H7 (cell line): ENCODE measurements at regions not wholly inside any gene's neighbourhood (a gene's known extent, or its start where the extent isn't known, plus 50 kb on each side); places are given as distances from the start of the nearest gene placed in this dataset.
A peak's percentile ranks its signal among the peaks of the same experiment; 100 is the strongest.
"Not testable (repeated sequence)": the region's sequence is repeated elsewhere in the genome, so short reads cannot be mapped to it uniquely, and the experiment has no call there.

Experiments used
- DNase-seq: peaks from one replicate; pipeline ENCODE4 v3.0.0; 2012
- H3K27me3 ChIP-seq: 2 replicates; pipeline ENCODE4 v1.6.0; 2011; ENCODE audit warnings: mild to moderate bottlenecking, low read length; ENCODE audit not compliant: control insufficient read depth, insufficient read depth
- H3K36me3 ChIP-seq: replicated peaks from 2 replicates; pipeline ENCODE4 v1.5.1; 2011; ENCODE audit warnings: low read length; ENCODE audit not compliant: control insufficient read depth, insufficient read depth
- H3K4me3 ChIP-seq: 2 replicates; pipeline ENCODE4 v1.5.1; 2011; ENCODE audit warnings: low read depth, mild to moderate bottlenecking, control low read depth, low read length, moderate library complexity; ENCODE audit not compliant: insufficient read depth

DNA sequence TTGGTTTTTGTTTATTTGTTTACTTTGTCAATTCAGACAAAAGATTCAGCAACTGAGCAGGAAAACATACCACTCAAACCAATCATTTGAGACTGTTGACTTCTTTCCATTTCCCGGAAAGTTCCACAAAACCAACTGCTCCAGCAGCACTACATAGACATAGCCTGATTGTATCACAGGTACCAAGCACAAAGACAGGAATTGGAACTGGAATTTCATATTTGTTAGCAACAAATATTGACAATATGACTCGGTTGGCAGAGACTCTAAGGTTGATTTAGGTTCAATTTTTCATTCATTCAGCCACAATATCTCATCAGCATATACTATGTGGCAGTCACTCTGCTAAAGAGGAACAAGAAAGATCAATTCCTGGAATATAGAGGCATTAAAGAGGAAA lies 364.0 kb downstream of the ZIC3 start:
- no peaks in the 10 kb centered on the region for H3K36me3 ChIP-seq
- DNase-seq = no peak
- no peak overlapping the region for H3K4me3 ChIP-seq
- no peaks in the 10 kb centered on the region for H3K27me3 ChIP-seq

DNA sequence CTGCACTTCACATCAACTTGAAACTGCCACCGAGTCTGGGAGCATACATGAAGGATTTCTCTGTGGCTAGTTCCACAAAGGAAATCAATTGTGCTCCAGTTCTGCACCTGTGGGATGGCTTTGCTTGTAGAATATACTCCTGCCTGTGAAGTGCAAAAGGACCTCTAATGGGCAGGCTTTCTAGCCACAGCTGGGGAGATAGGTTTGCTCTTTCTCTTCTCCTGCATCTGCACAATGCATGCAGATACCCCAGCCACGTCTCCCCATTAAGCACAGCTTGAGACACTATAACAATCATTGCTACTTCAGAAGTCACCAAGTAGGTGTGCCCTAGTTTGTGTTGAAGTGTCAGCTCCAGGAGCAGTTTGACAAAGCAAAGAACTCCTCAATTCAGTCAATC lies 364.6 kb downstream of the ZIC3 start:
- no peak overlapping the region for H3K4me3 ChIP-seq
- DNase-seq = peak; percentile 24
- no peaks in the 10 kb centered on the region for H3K36me3 ChIP-seq
- no peaks in the 10 kb centered on the region for H3K27me3 ChIP-seq

DNA sequence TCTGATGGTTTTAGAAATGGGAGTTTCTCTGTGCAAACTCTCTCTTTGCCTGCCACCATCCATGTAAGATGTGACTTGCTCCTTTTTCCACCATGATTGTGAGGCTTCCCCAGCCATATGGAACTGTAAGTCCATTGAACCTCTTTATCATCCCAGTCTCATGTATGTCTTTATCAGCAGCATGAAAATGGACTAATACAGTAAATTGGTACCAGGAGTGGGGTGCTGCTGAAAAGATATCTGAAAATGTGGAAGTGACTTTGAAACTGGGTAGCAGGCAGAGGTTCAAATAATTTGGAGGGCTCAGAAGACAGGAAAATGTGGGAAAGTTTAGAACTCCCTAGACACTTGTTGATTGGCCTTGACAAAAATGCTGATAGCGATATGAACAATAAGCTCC lies 368.3 kb downstream of the ZIC3 start:
- not testable (repeated sequence) for H3K36me3 ChIP-seq, H3K4me3 ChIP-seq, H3K27me3 ChIP-seq, DNase-seq

DNA sequence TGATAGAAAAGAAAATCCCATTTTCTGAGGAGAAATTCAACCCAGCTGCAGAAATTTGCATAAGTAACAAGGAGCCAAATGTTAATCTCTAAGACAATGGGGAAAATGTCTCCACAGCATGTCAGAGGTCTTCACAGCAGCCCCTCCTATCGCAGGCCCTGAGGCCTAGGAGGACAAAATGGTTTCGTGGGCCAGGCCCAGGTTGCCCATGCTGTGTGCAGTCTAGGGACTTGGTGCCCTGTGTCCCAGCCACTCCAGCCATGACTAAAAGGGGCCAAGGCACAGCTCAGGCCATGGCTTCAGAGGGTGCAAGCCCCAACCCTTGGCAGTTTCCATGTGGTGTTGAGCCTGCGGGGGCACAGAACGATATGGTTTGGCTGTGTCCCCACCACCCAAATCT lies 369.0 kb downstream of the ZIC3 start:
- not testable (repeated sequence) for DNase-seq, H3K27me3 ChIP-seq, H3K36me3 ChIP-seq, H3K4me3 ChIP-seq

DNA sequence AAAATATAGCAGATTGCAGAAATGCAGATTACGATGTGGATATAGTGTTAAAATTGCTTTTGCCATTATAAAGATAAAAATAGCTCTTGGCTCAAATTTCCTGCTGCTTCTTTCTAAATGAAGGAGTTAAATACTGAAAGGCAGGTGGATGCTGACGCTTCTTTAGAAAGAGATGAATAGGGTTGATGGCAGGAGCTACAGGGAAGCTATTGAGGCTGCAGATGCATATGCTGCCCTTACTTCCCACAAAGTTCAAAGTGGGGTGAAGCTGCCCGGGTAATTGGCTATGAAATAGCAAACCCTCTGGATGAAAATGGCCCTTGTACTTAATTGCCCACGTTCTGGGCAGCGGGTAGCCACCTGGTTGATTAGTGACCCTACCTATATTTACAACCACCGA lies 379.5 kb downstream of the ZIC3 start:
- DNase-seq = peak; percentile 24
- Histone ChIP-seq H3K36me3 (no peaks in the 10 kb centered on the region), H3K4me3 (no peak overlapping the region), H3K27me3 (no peaks in the 10 kb centered on the region)

DNA sequence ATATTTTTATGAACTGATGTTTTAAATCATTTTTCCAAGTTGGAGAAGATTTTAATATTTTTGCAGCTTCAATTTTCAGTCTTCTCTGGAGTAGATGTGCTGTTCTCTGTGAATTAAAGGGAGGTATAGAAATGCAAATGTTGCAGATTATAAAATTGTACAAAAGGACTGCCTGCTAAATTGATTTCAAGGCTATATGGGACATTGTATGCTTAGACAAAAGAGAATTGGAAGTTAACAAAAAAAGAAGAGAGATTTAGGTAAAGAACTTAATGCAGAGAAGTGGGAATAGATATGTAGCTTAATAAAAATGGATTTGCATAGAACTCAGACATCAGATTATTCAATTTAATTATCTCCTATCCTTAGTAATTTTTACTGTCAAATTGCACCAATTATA lies 403.3 kb downstream of the ZIC3 start:
- Histone ChIP-seq H3K4me3 (no peak overlapping the region), H3K27me3 (no peaks in the 10 kb centered on the region)
- no peak for DNase-seq

DNA sequence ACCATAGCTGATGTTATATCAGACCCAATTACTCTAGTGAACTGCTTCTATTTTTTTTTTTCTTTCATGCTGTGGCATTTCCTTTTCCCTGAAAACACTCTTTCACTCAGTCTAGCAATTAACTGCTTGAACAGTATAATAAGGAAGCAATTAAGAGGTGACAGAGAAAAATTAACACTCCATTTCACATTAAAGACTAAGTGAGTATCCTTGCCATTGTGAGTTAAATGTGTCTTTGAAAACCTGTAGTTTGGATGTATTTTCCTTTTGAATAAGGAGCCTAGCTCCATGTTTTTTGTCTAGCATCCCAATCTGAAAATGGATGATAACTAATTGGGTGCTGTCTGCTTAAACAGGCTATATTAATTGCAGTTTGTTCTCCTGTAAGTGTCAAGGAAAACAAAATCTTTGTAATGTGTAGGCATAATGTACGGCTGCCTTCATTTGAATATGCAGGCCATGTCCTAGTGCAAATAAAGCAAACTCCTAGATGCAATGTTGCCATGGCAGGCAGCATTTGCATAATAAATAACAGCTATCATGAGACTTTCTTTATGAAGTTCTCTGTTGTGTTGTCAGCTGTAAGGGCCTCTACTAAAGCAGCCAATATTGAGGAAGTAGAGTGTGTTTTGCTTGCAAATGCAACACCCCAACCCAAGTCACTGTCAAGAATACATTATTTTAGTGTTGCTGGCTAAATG lies 416.7 kb downstream of the ZIC3 start:
- Histone ChIP-seq H3K4me3 (no peak overlapping the region), H3K36me3 (no peaks in the 10 kb centered on the region), H3K27me3 (no peaks in the 10 kb centered on the region)
- DNase-seq = no peak

More for the DNA sequence above, 403.3 kb downstream of the ZIC3 start:
- no peaks in the 10 kb centered on the region for H3K36me3 ChIP-seq

DNA sequence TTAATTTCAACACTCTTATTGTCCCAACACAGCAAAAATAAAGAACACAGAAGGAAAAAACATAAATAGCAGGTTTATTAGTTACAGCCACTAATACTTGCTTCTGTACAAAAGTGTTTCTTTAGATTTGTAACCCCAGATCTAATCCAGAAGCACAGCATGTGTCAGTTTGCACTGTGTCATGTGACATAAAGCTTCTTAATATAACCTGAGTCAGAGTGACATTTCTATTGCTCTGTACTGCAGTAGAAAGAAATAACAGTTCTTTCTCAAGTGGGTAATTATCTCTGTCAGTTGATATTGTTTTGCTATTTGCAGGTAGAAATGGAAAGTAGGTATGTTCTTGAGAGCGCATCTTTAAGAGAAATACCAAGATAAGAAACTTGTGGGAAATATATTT lies 422.5 kb downstream of the ZIC3 start:
- no peaks in the 10 kb centered on the region for H3K27me3 ChIP-seq
- DNase-seq = no peak
- no peak overlapping the region for H3K4me3 ChIP-seq
- H3K36me3 ChIP-seq = no peaks in the 10 kb centered on the region

DNA sequence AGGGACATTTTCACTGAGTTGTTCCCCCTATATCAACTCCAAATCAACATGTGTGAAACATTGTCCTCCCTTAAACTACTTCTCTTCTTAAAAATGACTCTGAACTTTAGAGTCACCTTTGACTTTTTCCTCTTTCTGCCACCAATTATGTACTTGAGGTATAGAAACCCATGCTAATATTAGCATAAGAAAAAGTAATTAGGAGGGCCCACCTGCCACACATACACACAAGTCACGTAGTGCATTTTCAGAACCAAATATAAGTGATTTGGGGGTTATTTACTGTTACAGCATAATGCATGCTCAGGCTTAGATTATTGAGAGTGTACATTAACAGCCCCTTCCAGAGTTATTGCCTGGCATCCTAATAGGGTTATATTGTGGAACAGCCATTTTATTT lies 432.7 kb downstream of the ZIC3 start:
- DNase-seq = no peak
- no peaks in the 10 kb centered on the region for H3K36me3 ChIP-seq
- no peaks in the 10 kb centered on the region for H3K27me3 ChIP-seq
- H3K4me3 ChIP-seq = no peak overlapping the region

DNA sequence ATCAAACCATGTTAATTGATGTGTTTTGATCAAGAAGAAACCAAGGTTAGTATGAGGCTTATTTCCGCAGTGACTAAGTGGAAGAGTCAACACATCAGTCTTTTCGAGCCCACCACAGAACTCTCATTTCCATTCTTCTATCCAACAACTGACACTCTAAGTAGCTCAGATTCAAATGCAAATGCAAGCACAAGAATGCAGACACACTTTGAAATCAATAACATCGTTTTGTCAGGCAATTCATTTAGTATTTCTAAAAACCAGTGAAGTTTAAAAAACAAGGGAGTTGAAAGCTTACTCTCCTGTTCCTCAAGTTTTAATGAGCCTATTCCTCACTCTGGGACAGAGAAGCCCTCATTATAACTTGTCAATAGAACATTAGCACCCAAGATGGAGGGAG lies 433.1 kb downstream of the ZIC3 start:
- DNase-seq = no peak
- H3K27me3 ChIP-seq = no peaks in the 10 kb centered on the region
- no peak overlapping the region for H3K4me3 ChIP-seq
- no peaks in the 10 kb centered on the region for H3K36me3 ChIP-seq

DNA sequence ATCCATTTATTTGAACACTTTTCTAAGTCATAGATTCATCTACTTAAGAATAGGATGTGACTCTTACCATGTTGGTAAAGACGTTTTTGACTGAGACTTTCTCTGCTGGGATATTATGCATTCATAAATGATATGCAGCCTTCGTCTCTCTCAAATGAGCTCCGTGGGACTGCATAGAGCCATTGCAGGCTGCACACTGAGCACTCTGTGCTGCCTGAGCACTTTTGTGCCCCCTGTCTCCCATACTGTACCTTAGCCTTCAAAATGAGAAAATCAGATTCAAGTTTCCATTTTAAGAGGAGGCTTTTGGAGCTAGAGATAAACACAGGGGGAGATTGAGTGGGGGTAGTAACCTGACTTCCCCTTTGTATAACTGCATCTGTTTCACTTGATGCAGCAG lies 433.6 kb downstream of the ZIC3 start:
- H3K36me3 ChIP-seq = no peaks in the 10 kb centered on the region
- no peaks in the 10 kb centered on the region for H3K27me3 ChIP-seq
- no peak overlapping the region for H3K4me3 ChIP-seq
- DNase-seq = no peak

DNA sequence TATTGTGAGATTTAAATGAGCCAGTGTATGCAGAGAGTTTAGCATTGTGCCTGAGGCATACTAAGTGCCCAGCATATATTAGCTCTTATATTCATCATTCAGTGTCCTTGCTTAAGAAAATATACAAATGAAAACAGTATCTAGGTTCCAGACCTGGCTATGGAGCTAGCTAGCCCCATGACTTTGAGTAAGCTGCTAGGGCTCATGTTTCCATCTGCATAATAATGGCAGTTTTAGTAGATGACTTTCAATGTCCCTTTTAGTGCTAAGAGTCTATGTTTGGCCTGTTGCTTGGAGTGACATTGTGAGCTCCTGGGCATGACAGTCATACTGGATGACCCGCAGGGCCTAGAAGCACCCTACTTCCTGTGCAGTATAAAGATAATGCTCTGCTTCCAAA lies 435.3 kb downstream of the ZIC3 start:
- no peak overlapping the region for H3K4me3 ChIP-seq
- H3K36me3 ChIP-seq = no peaks in the 10 kb centered on the region
- no peaks in the 10 kb centered on the region for H3K27me3 ChIP-seq
- DNase-seq = no peak

DNA sequence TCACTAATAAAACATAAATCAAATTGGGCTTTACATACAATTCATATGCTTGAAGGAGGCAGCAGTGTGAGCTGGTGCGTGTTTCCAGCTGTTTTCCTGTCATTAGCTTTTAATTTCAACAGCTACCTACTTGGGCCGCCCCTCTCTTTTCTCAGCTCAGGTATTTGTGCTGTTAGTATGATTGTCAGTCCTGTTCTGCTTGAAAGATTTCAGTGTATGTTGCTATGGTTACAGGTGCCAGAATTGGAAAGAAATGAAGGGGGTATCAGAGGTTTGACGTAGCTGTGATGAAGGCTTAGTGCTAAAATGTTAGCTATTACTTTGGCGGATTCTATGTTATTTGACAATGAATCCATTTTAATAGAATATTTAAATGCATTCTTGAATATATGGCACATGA lies 440.3 kb downstream of the ZIC3 start:
- no peak for DNase-seq
- Histone ChIP-seq H3K36me3 (no peaks in the 10 kb centered on the region), H3K4me3 (no peak overlapping the region), H3K27me3 (no peaks in the 10 kb centered on the region)

DNA sequence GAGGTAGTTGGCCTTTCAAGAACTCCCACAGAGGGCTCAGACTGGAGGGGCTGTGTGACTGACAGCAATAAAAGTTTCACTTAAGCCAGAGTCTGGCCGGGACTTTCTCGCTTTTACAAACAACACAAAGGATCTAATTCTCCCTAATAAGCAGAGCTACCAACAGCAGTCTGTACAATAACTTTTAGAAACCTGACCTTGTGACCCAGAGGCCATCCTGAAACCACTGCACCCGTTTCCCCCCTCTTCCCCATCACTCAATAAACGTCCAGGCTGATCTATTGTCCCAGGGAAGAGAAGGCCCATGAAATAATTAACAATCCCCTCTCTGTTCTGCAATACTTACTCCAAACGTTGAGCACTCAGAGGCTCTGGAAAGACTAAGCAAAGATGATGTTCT lies 442.4 kb downstream of the ZIC3 start:
- Histone ChIP-seq H3K36me3 (no peaks in the 10 kb centered on the region), H3K27me3 (no peaks in the 10 kb centered on the region), H3K4me3 (no peak overlapping the region)
- no peak for DNase-seq

DNA sequence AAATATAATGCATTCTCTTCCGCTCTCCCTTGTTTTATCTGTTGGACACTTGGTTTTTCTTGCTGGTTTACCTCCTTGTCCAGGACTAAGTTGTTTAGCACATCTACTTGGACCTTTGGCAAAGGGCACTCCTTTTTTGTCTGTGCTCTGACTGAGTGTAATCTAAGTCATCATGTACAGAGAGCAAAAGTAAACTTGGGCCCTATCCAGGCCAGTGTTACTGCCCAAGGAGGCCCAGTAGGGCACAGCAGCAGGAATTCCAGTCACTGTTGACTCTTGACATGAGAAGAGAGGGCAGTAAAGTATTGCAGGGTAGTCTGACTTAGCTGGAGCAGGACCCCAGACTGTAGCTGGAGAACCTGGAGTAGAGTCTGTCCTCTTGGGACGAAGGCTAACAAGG lies 445.5 kb downstream of the ZIC3 start:
- H3K27me3 ChIP-seq = no peaks in the 10 kb centered on the region
- no peaks in the 10 kb centered on the region for H3K36me3 ChIP-seq
- no peak overlapping the region for H3K4me3 ChIP-seq
- DNase-seq = no peak

DNA sequence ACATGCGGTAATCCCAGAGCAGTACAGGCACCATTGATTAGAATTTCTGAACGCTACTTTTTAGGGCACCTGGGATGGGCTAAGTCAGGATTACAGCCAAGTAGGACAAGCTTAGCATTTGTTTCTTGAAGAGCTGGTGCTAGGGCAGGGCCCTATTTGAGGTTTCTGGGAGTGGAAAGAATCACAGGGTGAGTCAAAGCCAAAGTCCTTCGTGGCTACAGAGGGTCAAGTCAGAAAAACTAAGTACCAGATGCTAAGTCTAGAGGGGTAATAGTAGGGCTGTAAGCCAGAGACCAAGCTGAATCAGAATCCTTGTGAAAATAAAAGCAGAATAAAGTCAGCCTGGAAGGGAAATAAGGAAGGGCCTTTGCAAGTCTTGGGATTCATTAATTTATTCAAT lies 448.6 kb downstream of the ZIC3 start:
- Histone ChIP-seq H3K4me3 (no peak overlapping the region), H3K36me3 (no peaks in the 10 kb centered on the region), H3K27me3 (no peaks in the 10 kb centered on the region)
- no peak for DNase-seq
